NT2/D1 (cell line): ENCODE measurements at regions not wholly inside any gene's neighbourhood (a gene's known extent, or its start where the extent isn't known, plus 50 kb on each side); places are given as distances from the start of the nearest gene placed in this dataset.

Experiments used
- SUZ12 ChIP-seq: IDR thresholded peaks from 2 replicates; pipeline ENCODE4 v1.6.1; 2011; ENCODE audit not compliant: insufficient read length, insufficient read depth; ENCODE audit errors: extremely low read depth
- YY1 ChIP-seq: IDR thresholded peaks from 2 replicates; pipeline ENCODE4 v1.6.1; 2011; ENCODE audit not compliant: insufficient read length, insufficient read depth
- ZNF274 ChIP-seq: IDR thresholded peaks from 2 replicates; pipeline ENCODE4 v1.6.1; 2011; ENCODE audit warnings: mild to moderate bottlenecking, low read depth, low read length

DNA sequence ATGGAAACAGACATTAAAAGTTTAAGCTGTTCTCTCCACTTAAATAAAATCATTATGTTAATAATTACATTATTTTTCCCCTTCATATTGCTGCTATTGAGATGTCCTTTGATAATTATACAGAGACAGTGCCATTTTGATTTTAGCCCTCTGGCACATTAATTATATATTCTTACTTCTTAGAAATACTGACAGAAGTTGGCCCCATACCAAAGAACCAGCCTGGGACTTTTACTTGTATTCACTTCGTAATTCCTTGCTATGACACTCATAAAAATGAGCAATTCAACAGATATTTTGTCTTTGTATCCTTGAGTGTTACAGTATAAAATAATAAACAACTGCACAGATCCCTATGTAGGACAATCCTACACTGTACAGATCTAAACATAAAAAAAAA is 743.7 kb downstream of the TBC1D32 start:
- TF ChIP-seq ZNF274 = no peak
- no peak for TF ChIP-seq YY1
- no peak for TF ChIP-seq SUZ12
